ENCODE measurements at regions not wholly inside any gene's neighbourhood (a gene's known extent, or its start where the extent isn't known, plus 50 kb on each side); places are given as distances from the start of the nearest gene placed in this dataset.

GRCh38 chr12:76187177-76187576 lies 102.7 kb upstream of the NAP1L1 start:
- Histone ChIP-seq H3K9me3 (ENCODE audit: control extremely low read depth in 1 of 3, control insufficient read depth in 2 of 3, insufficient read depth in 1 of 3, low read length in 2 of 3) (no peaks in the 10 kb centered on the region), H3K27me3 (replicated peaks in 1 of 4; ENCODE audit: control extremely low read depth in 1 of 4, control insufficient read depth in 3 of 4, insufficient read depth in 4 of 4, low read length in 3 of 4) (peaks cover 0 to 2% (median 0%) of the 10 kb centered on the region in 4 experiments), H3K4me2 (replicated peaks; ENCODE audit: low read depth, low read length, poor library complexity, severe bottlenecking) (no peak overlapping the region), H3K4me3 (ENCODE audit: control extremely low read depth in 1 of 5, extremely low read depth in 1 of 5, insufficient read depth in 1 of 5, low read depth in 2 of 5, low read length in 4 of 5) (no peak overlapping the region), H3K36me3 (replicated peaks in 1 of 2; ENCODE audit: control extremely low read depth in 1 of 2, control insufficient read depth in 1 of 2, extremely low read depth in 1 of 2, insufficient read depth in 2 of 2, low read length in 1 of 2) (no peaks in the 10 kb centered on the region), H2AFZ (ENCODE audit: insufficient read depth, low read depth, low read length, poor library complexity, severe bottlenecking) (no peak overlapping the region), H4K20me1 (ENCODE audit: control insufficient read depth, insufficient read depth, low read length, poor library complexity, severe bottlenecking) (no peaks in the 10 kb centered on the region), H3K9ac (ENCODE audit: low read length) (no peak overlapping the region), H3K27ac (ENCODE audit: low read length in 2 of 2) (no peak overlapping the region), H3K79me2 (ENCODE audit: control insufficient read depth, insufficient read depth, low read length) (no peaks in the 10 kb centered on the region), H3K4me1 (ENCODE audit: control insufficient read depth in 2 of 2, insufficient read depth in 2 of 2, low read length in 2 of 2) (no peaks in the 10 kb centered on the region)
- H3K27ac Mint-ChIP-seq: no peak overlapping the region
- ChIA-PET POLR2A (no interaction called here), CTCF (no interaction called here)
- no peak overlapping the region for H3K4me3 Mint-ChIP-seq
- no CpG with 5 or more reads among the region's 1 CpG for WGBS (ENCODE audit: insufficient coverage)
- DNase-seq: no peak
- peaks cover 29% of the 10 kb centered on the region for H3K27me3 Mint-ChIP-seq
- no peak for ATAC-seq (ENCODE audit: low read depth)
- H3K9me3 Mint-ChIP-seq (ENCODE audit: insufficient read depth): no peaks in the 10 kb centered on the region
- intact Hi-C loops (cut with micrococcal nuclease): no loop called here
- TF ChIP-seq CTCF (IDR thresholded peaks at IDR 0.05): no peak
- TF ChIP-seq EZH2 (IDR thresholded peaks at IDR 0.05; ENCODE audit: borderline replicate concordance, insufficient read depth, low read depth, low read length, poor library complexity, severe bottlenecking): no peak
- peaks cover 4% of the 10 kb centered on the region for H3K4me1 Mint-ChIP-seq

- H3K9me3 Mint-ChIP-seq (ENCODE audit: insufficient read depth): no peaks in the 10 kb centered on the region
- DNase-seq: no peak
- Histone ChIP-seq H4K20me1 (ENCODE audit: control insufficient read depth, insufficient read depth, low read length, poor library complexity, severe bottlenecking) (no peaks in the 10 kb centered on the region), H3K27me3 (replicated peaks in 1 of 4; ENCODE audit: control extremely low read depth in 1 of 4, control insufficient read depth in 3 of 4, insufficient read depth in 4 of 4, low read length in 3 of 4) (peaks cover 0 to 2% (median 0%) of the 10 kb centered on the region in 4 experiments), H3K4me2 (replicated peaks; ENCODE audit: low read depth, low read length, poor library complexity, severe bottlenecking) (no peak overlapping the region), H3K27ac (ENCODE audit: low read length in 2 of 2) (no peak overlapping the region), H3K9me3 (ENCODE audit: control extremely low read depth in 1 of 3, control insufficient read depth in 2 of 3, insufficient read depth in 1 of 3, low read length in 2 of 3) (no peaks in the 10 kb centered on the region), H3K9ac (ENCODE audit: low read length) (no peak overlapping the region), H3K4me3 (ENCODE audit: control extremely low read depth in 1 of 5, extremely low read depth in 1 of 5, insufficient read depth in 1 of 5, low read depth in 2 of 5, low read length in 4 of 5) (no peak overlapping the region), H2AFZ (ENCODE audit: insufficient read depth, low read depth, low read length, poor library complexity, severe bottlenecking) (no peak overlapping the region), H3K79me2 (ENCODE audit: control insufficient read depth, insufficient read depth, low read length) (no peaks in the 10 kb centered on the region), H3K4me1 (ENCODE audit: control insufficient read depth in 2 of 2, insufficient read depth in 2 of 2, low read length in 2 of 2) (no peaks in the 10 kb centered on the region), H3K36me3 (replicated peaks in 1 of 2; ENCODE audit: control extremely low read depth in 1 of 2, control insufficient read depth in 1 of 2, extremely low read depth in 1 of 2, insufficient read depth in 2 of 2, low read length in 1 of 2) (no peaks in the 10 kb centered on the region)
- 73% methylated on average over 3 of the region's 6 CpGs for WGBS (ENCODE audit: insufficient coverage)
- H3K4me3 Mint-ChIP-seq: no peak overlapping the region
- no peak overlapping the region for H3K27ac Mint-ChIP-seq
- ChIA-PET POLR2A (no interaction called here), CTCF (no interaction called here)
- intact Hi-C loops (cut with micrococcal nuclease): no loop called here
- no peak for ATAC-seq (ENCODE audit: low read depth)
- no peak for TF ChIP-seq EZH2 (IDR thresholded peaks at IDR 0.05; ENCODE audit: borderline replicate concordance, insufficient read depth, low read depth, low read length, poor library complexity, severe bottlenecking)
- no peak for TF ChIP-seq CTCF (IDR thresholded peaks at IDR 0.05)
- peaks cover 29% of the 10 kb centered on the region for H3K27me3 Mint-ChIP-seq
- peaks cover 4% of the 10 kb centered on the region for H3K4me1 Mint-ChIP-seq
These were observed 101.8 kb upstream of the NAP1L1 start for GRCh38 chr12:76186131-76186906.
